ENCODE measurements at regions not wholly inside any gene's neighbourhood (a gene's known extent, or its start where the extent isn't known, plus 50 kb on each side); places are given as distances from the start of the nearest gene placed in this dataset.

DNA sequence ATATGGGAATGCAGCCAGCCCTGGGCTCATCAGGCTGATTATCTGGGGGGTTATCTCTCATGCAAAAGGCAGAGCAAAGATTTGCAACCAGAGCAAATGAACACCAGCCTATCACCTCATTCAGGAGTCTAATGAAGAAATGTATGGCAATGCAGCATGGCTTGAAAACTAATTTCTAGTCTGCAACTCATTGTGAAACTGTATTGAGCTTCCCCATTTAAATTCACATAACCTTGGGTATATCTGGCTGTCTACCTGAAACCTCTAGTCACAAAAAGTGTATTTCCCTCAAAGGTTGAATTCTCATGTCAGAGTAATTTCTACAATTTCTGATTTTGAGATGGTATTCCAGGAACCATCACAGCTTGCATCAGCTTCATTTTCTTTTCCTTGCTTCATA is 240.0 kb downstream of the SDHAF3 start:
- TF ChIP-seq CTCF (IDR thresholded peaks at IDR 0.05) (no peak), POLR2A (IDR thresholded peaks at IDR 0.05) (no peak)

Measured in Peyer's patch (tissue), 4 donors.